ENCODE measurements at regions not wholly inside any gene's neighbourhood (a gene's known extent, or its start where the extent isn't known, plus 50 kb on each side); places are given as distances from the start of the nearest gene placed in this dataset.

GRCh38 chr2:128494307-128494639 is 175.6 kb upstream of the HS6ST1 start:
- TF ChIP-seq CTCF (IDR thresholded peaks at IDR 0.05; ENCODE audit: insufficient read depth, low read length, poor library complexity, severe bottlenecking) (no peak), EZH2phosphoT487 (conservative IDR thresholded peaks at IDR 0.05; ENCODE audit: low read length) (no peak)
